SK-N-MC (cell line): ENCODE measurements at regions not wholly inside any gene's neighbourhood (a gene's known extent, or its start where the extent isn't known, plus 50 kb on each side); places are given as distances from the start of the nearest gene placed in this dataset.

ENCODE experiments used
- DNase-seq: peaks from one replicate; pipeline ENCODE4 v3.0.0-alpha.2; 2011; ENCODE audit warnings: low read depth, low spot score
- H3K27ac ChIP-seq: fragments of 200-600 bp; sonication (generic); 2 replicates; pipeline ENCODE4 v1.5.1; 2016; ENCODE audit warnings: mixed run types
- H3K36me3 ChIP-seq: fragments of 200-600 bp; sonication (generic); 2 replicates; pipeline ENCODE4 v1.6.1; 2017; ENCODE audit warnings: antibody characterized with exemption, low read length, mixed read lengths; ENCODE audit not compliant: insufficient read depth
- H3K4me3 ChIP-seq: fragments of 200-600 bp; sonication (generic); 2 replicates; pipeline ENCODE4 v1.5.1; 2016
- H3K9ac ChIP-seq: fragments of 200-600 bp; sonication (generic); 2 replicates; pipeline ENCODE4 v1.8.0; 2017; ENCODE audit warnings: mixed run types, mixed read lengths; ENCODE audit not compliant: insufficient read length
- H3K9me3 ChIP-seq: fragments of 200-600 bp; sonication (generic); 2 replicates; pipeline ENCODE4 v1.6.1; 2017; ENCODE audit warnings: low read depth, mild to moderate bottlenecking, antibody characterized with exemption, low read length, moderate library complexity, mixed read lengths
- EZH2 ChIP-seq: fragments of 200-600 bp; sonication (generic); IDR thresholded peaks from one replicate; pipeline ENCODE4 v1.6.1; 2017; ENCODE audit warnings: antibody characterized with exemption
- FOXP2 ChIP-seq: optimal IDR thresholded peaks from 2 replicates; pipeline ENCODE3; 2011; ENCODE audit warnings: mild to moderate bottlenecking, moderate library complexity; ENCODE audit not compliant: insufficient read depth; ENCODE audit errors: extremely low read length, control extremely low read depth
- POLR2AphosphoS5 ChIP-seq: IDR thresholded peaks from 2 replicates; pipeline ENCODE4 v1.6.1; 2012; ENCODE audit warnings: mild to moderate bottlenecking, low read depth, low read length, borderline replicate concordance

- Histone ChIP-seq H3K9me3 (no peaks in the 10 kb centered on the region), H3K36me3 (no peaks in the 10 kb centered on the region), H3K9ac (no peak overlapping the region), H3K27ac (no peak overlapping the region), H3K4me3 (no peak overlapping the region)
- no peak for TF ChIP-seq FOXP2
- TF ChIP-seq POLR2AphosphoS5 = no peak
- TF ChIP-seq EZH2 = no peak
- DNase-seq = no peak
These were observed 240.3 kb upstream of the RAB4A start for GRCh38 chr1:229030630-229031029.

GRCh38 chr1:229031061-229031460 is 239.8 kb upstream of the RAB4A start:
- no peak overlapping the region for H3K9ac ChIP-seq
- H3K27ac ChIP-seq = no peak overlapping the region
- TF ChIP-seq POLR2AphosphoS5 (no peak), FOXP2 (no peak), EZH2 (no peak)

GRCh38 chr1:229031481-229032341 is 239.2 kb upstream of the RAB4A start:
- no peak for TF ChIP-seq FOXP2
- no peak for TF ChIP-seq EZH2
- TF ChIP-seq POLR2AphosphoS5 = no peak
- Histone ChIP-seq H3K36me3 (no peaks in the 10 kb centered on the region), H3K9me3 (no peaks in the 10 kb centered on the region), H3K4me3 (no peak overlapping the region), H3K27ac (no peak overlapping the region), H3K9ac (no peak overlapping the region)
- DNase-seq = no peak

More at GRCh38 chr1:229031061-229031460, 239.8 kb upstream of the RAB4A start:
- no peaks in the 10 kb centered on the region for H3K9me3 ChIP-seq
- no peak overlapping the region for H3K4me3 ChIP-seq
- no peak for DNase-seq
- no peaks in the 10 kb centered on the region for H3K36me3 ChIP-seq

GRCh38 chr1:229032375-229032774 is 238.5 kb upstream of the RAB4A start:
- DNase-seq = no peak
- Histone ChIP-seq H3K9me3 (no peaks in the 10 kb centered on the region), H3K36me3 (no peaks in the 10 kb centered on the region), H3K4me3 (no peak overlapping the region), H3K9ac (no peak overlapping the region), H3K27ac (no peak overlapping the region)
- TF ChIP-seq POLR2AphosphoS5 (no peak), EZH2 (no peak), FOXP2 (no peak)

- Histone ChIP-seq H3K4me3 (no peak overlapping the region), H3K36me3 (no peaks in the 10 kb centered on the region), H3K27ac (no peak overlapping the region), H3K9ac (no peak overlapping the region), H3K9me3 (no peaks in the 10 kb centered on the region)
- DNase-seq = no peak
- no peak for TF ChIP-seq POLR2AphosphoS5
- no peak for TF ChIP-seq FOXP2
- TF ChIP-seq EZH2 = no peak
These were observed 237.4 kb upstream of the RAB4A start for GRCh38 chr1:229033480-229033879.

GRCh38 chr1:229034342-229034741 is 236.6 kb upstream of the RAB4A start:
- Histone ChIP-seq H3K9me3 (no peaks in the 10 kb centered on the region), H3K9ac (no peak overlapping the region), H3K36me3 (no peaks in the 10 kb centered on the region), H3K4me3 (no peak overlapping the region), H3K27ac (no peak overlapping the region)
- DNase-seq = no peak
- no peak for TF ChIP-seq FOXP2
- TF ChIP-seq POLR2AphosphoS5 = no peak
- TF ChIP-seq EZH2 = no peak

GRCh38 chr1:229035054-229035747 is 235.7 kb upstream of the RAB4A start:
- Histone ChIP-seq H3K9me3 (no peaks in the 10 kb centered on the region), H3K27ac (no peak overlapping the region), H3K4me3 (no peak overlapping the region), H3K9ac (no peak overlapping the region), H3K36me3 (no peaks in the 10 kb centered on the region)
- TF ChIP-seq POLR2AphosphoS5 (no peak), FOXP2 (no peak), EZH2 (no peak)
- DNase-seq = no peak

GRCh38 chr1:229035748-229036082 is 235.2 kb upstream of the RAB4A start:
- DNase-seq = no peak
- Histone ChIP-seq H3K4me3 (no peak overlapping the region), H3K9ac (no peak overlapping the region), H3K36me3 (no peaks in the 10 kb centered on the region), H3K27ac (no peak overlapping the region), H3K9me3 (no peaks in the 10 kb centered on the region)
- TF ChIP-seq EZH2 (no peak), POLR2AphosphoS5 (no peak), FOXP2 (no peak)
